ENCODE measurements at regions not wholly inside any gene's neighbourhood (a gene's known extent, or its start where the extent isn't known, plus 50 kb on each side); places are given as distances from the start of the nearest gene placed in this dataset.

DNA sequence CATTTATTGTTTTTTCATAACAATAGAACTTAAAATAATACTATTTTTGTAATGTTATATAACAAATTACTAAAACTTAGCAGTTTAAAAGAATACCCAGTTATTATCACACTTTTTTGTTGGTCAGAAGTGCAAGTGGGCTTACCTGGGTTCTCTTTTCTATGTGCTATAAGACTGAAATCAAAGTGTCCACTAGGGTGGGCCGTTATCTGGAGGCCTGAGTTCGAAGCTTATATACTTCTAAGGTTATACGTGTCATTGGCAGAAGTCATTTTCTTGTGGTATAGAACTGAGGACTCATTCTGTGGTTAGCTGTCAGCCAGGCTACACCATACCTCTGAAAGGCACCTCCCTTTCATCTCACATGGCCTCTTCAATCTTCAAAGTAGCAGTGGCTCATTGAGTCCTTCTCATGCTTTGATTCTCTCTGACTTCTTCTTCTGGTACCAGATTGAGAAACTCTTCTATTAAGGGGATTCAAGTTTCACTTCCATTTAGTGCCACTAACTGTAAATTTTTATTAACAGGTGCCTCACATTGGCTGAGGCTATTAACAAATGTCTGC lies 414.3 kb downstream of the AMY1C start:
- no peaks in the 10 kb centered on the region for H3K27me3 ChIP-seq (replicated peaks; ENCODE audit: insufficient read depth)
- H3K4me3 ChIP-seq, result no peak overlapping the region
- H3K27ac ChIP-seq, result no peak overlapping the region
- no peak for DNase-seq (ENCODE audit: low spot score)
- H3K4me1 ChIP-seq (replicated peaks), result no peaks in the 10 kb centered on the region
- 88% methylated on average over 3 of the region's 3 CpGs for WGBS
- TF ChIP-seq POLR2A (IDR thresholded peaks at IDR 0.05) (no peak), POLR2AphosphoS5 (IDR thresholded peaks at IDR 0.05) (no peak)
- TF ChIP-seq, protein P1, sequence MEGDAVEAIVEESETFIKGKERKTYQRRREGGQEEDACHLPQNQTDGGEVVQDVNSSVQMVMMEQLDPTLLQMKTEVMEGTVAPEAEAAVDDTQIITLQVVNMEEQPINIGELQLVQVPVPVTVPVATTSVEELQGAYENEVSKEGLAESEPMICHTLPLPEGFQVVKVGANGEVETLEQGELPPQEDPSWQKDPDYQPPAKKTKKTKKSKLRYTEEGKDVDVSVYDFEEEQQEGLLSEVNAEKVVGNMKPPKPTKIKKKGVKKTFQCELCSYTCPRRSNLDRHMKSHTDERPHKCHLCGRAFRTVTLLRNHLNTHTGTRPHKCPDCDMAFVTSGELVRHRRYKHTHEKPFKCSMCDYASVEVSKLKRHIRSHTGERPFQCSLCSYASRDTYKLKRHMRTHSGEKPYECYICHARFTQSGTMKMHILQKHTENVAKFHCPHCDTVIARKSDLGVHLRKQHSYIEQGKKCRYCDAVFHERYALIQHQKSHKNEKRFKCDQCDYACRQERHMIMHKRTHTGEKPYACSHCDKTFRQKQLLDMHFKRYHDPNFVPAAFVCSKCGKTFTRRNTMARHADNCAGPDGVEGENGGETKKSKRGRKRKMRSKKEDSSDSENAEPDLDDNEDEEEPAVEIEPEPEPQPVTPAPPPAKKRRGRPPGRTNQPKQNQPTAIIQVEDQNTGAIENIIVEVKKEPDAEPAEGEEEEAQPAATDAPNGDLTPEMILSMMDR (IDR thresholded peaks at IDR 0.05), result no peak
- no peaks in the 10 kb centered on the region for H3K36me3 ChIP-seq
- intact Hi-C loops (cut with DNase I), result no loop called here
- H3K9me3 ChIP-seq, result no peaks in the 10 kb centered on the region

DNA sequence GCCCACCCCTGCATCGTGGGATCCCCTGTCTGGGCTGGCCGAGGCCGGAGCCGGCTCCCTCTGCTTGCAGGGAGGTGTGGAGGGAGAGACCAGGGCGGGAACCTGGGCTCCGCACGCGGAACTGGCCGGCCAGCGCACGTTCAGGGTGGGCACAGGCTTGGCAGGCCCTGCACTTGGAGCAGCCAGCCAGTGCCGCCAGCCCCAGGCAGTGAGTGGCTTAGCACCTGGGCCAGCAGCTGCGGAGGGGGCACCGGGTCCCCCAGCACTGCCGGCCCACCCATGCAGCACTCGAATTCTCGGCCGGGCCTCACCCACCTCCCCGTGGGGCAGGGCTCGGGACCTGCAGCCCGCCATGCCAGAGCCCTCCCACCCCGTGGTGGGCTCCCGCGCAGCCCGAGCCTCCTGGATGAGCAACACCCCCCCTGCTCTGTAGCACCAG lies 422.6 kb downstream of the AMY1C start:
- H3K27ac ChIP-seq, result no peak overlapping the region
- H3K27me3 ChIP-seq (replicated peaks; ENCODE audit: insufficient read depth), result no peaks in the 10 kb centered on the region
- TF ChIP-seq POLR2AphosphoS5 (IDR thresholded peaks at IDR 0.05) (no peak), POLR2A (IDR thresholded peaks at IDR 0.05) (no peak)
- TF ChIP-seq, protein P1 (IDR thresholded peaks at IDR 0.05), result no peak
- H3K36me3 ChIP-seq, result no peaks in the 10 kb centered on the region
- DNase-seq (ENCODE audit: low spot score), result no peak
- no peaks in the 10 kb centered on the region for H3K9me3 ChIP-seq
- H3K4me1 ChIP-seq (replicated peaks), result no peaks in the 10 kb centered on the region
- H3K4me3 ChIP-seq, result no peak overlapping the region
- intact Hi-C loops (cut with DNase I), result no loop called here
- 97% methylated on average over 25 of the region's 25 CpGs for WGBS

DNA sequence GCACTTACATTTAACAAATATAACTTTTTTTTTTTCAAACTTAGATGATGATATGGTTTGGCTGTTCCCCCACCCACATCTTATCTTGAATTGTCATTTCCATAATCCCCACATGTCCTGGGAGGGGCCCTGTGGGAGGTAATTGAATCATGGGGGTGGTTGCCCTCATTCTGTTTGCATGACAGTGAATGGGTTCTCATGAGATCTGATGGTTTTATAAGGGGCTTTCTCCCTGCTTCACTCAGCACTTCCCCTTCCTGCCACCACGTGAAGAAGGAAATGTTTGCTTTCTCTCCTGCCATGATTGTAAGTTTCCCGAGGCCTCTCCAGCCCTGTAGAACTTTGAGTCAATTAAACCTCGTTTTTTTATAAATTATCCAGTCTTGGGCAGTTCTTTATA lies 432.6 kb downstream of the AMY1C start:
- intact Hi-C loops (cut with DNase I), result no loop called here
- 42% methylated on average over 3 of the region's 3 CpGs for WGBS
- no peak overlapping the region for H3K27ac ChIP-seq

DNA sequence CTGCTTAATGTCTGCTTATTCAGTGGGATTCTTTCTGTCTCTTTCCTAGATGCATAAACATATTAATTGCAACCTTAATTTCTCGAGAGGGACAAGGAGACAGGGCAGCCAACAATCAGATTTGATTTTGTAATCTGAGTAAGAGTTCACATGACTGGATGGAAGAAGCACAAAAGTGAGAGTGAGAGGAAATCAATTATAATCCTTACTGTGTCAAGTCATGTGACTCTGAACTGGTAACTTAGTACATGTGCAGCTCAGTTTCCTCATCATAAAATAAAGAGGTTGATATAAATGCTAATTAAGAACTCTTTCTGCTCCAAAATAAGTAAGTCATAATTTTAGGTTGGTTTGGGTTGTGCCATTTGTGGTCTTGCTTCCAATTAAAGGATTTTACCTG lies 439.5 kb downstream of the AMY1C start:
- H3K27me3 ChIP-seq (replicated peaks; ENCODE audit: insufficient read depth), result no peaks in the 10 kb centered on the region
- no peaks in the 10 kb centered on the region for H3K4me1 ChIP-seq (replicated peaks)
- H3K27ac ChIP-seq, result no peak overlapping the region
- WGBS, result 71% methylated on average over 1 of the region's 1 CpG
- no peak overlapping the region for H3K4me3 ChIP-seq
- no peaks in the 10 kb centered on the region for H3K36me3 ChIP-seq
- TF ChIP-seq POLR2A (IDR thresholded peaks at IDR 0.05) (no peak), POLR2AphosphoS5 (IDR thresholded peaks at IDR 0.05) (no peak)
- TF ChIP-seq, protein P1 (IDR thresholded peaks at IDR 0.05), result no peak
- DNase-seq (ENCODE audit: low spot score), result no peak
- intact Hi-C loops (cut with DNase I), result no loop called here
- no peaks in the 10 kb centered on the region for H3K9me3 ChIP-seq

More for the DNA sequence above, 432.6 kb downstream of the AMY1C start:
- H3K27me3 ChIP-seq (replicated peaks; ENCODE audit: insufficient read depth), result no peaks in the 10 kb centered on the region
- H3K4me3 ChIP-seq, result no peak overlapping the region
- H3K4me1 ChIP-seq (replicated peaks), result no peaks in the 10 kb centered on the region
- no peaks in the 10 kb centered on the region for H3K9me3 ChIP-seq
- no peak for TF ChIP-seq POLR2AphosphoS5 (IDR thresholded peaks at IDR 0.05)
- TF ChIP-seq, protein P1 (IDR thresholded peaks at IDR 0.05), result no peak
- TF ChIP-seq POLR2A (IDR thresholded peaks at IDR 0.05), result no peak
- no peaks in the 10 kb centered on the region for H3K36me3 ChIP-seq
- no peak for DNase-seq (ENCODE audit: low spot score)

DNA sequence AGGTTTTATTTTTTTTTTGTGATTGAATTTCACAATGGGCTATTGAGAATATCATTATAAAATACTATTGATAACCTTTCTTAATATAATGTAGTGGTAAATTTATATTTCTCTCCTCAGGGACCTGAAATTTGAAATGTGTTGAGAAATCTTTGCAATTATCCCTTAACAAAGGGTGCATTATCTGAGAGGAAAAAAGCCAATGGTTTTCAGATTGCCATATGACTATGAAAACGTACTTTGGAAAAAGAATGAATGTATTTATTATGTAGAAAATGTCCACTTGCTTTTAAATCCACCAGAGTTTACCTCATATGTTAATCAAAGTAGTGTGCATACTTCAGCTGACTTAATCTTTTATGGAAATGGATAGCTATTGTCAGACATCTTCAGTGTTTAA lies 441.1 kb downstream of the AMY1C start:
- H3K4me1 ChIP-seq (replicated peaks), result no peaks in the 10 kb centered on the region
- intact Hi-C loops (cut with DNase I), result no loop called here
- H3K27me3 ChIP-seq (replicated peaks; ENCODE audit: insufficient read depth), result no peaks in the 10 kb centered on the region
- H3K27ac ChIP-seq, result no peak overlapping the region
- H3K9me3 ChIP-seq, result no peaks in the 10 kb centered on the region
- DNase-seq (ENCODE audit: low spot score), result no peak
- no peak overlapping the region for H3K4me3 ChIP-seq
- no peaks in the 10 kb centered on the region for H3K36me3 ChIP-seq
- no peak for TF ChIP-seq POLR2AphosphoS5 (IDR thresholded peaks at IDR 0.05)
- TF ChIP-seq, protein P1 (IDR thresholded peaks at IDR 0.05), result no peak
- TF ChIP-seq POLR2A (IDR thresholded peaks at IDR 0.05), result no peak
- 75% methylated on average over 1 of the region's 1 CpG for WGBS
